Muscle of back (tissue), 3 donors: ENCODE measurements at regions not wholly inside any gene's neighbourhood (a gene's known extent, or its start where the extent isn't known, plus 50 kb on each side); places are given as distances from the start of the nearest gene placed in this dataset.

ENCODE experiments used
- DNase-seq, 3 donors: peaks; one replicate each; pipeline versions ENCODE4 v3.0.0 to v3.0.0-alpha.2; 2013

- DNase-seq = no peak
These were observed 907.0 kb downstream of the KCNJ18 start for GRCh38 chr17:22599322-22599721.

GRCh38 chr17:22600644-22601298 is 908.4 kb downstream of the KCNJ18 start:
- DNase-seq = peak in 1 of 3 donors; percentile 1
